GM19328 (cell line): ENCODE measurements at regions not wholly inside any gene's neighbourhood (a gene's known extent, or its start where the extent isn't known, plus 50 kb on each side); places are given as distances from the start of the nearest gene placed in this dataset.
"Not testable (repeated sequence)": the region's sequence is repeated elsewhere in the genome, so short reads cannot be mapped to it uniquely, and the experiment has no call there.

Source experiments
- ATAC-seq: cut with Tn5 transposase; IDR thresholded peaks from one replicate; pipeline ENCODE4 v1.9.1; 2021; ENCODE audit warnings: mild to moderate bottlenecking, moderate library complexity; ENCODE audit not compliant: unreplicated experiment

GRCh38 chr7:150189963-150190362 lies 133.2 kb upstream of the LRRC61 start:
- peak; percentile 74 for ATAC-seq

GRCh38 chr7:150192541-150192940 lies 130.6 kb upstream of the LRRC61 start:
- ATAC-seq: not testable (repeated sequence)

DNA sequence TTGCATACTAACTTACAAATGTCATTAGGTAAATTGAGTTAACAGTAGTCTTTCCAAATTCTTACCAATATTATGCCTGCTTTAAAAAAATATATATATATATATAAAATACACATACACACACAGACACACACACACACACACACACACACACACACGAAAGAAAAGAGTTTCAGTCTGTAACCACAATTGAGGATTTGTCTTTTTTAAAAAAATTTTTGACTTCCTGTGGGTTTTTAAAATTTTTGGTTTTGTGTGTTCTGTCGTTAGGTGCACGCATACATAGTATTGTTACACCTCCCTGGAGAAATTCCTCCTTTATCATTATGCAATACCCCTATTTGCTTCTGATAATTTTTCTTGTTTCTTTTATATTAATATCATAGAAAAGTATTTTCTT lies 129.3 kb upstream of the LRRC61 start:
- ATAC-seq: not testable (repeated sequence)
